Mammary epithelial cell (primary cell): ENCODE measurements at regions not wholly inside any gene's neighbourhood (a gene's known extent, or its start where the extent isn't known, plus 50 kb on each side); places are given as distances from the start of the nearest gene placed in this dataset.

ENCODE experiments used
- CTCF ChIP-seq, 2 donors: IDR thresholded peaks in 1 of 2; conservative IDR thresholded peaks in 1 of 2; 2 replicates each; pipeline ENCODE4 v1.5.1; 2011 to 2012; ENCODE audit warnings: inconsistent platforms in 2 of 2, low read length in 2 of 2, mild to moderate bottlenecking in 2 of 2, control low read depth in 1 of 2, low read depth in 1 of 2; ENCODE audit not compliant: insufficient read depth in 1 of 2; ENCODE audit errors: extremely low read depth in 1 of 2
- EZH2 ChIP-seq: IDR thresholded peaks from 2 replicates; pipeline ENCODE4 v1.6.1; 2012; ENCODE audit warnings: low read length, inconsistent platforms, borderline replicate concordance

- TF ChIP-seq CTCF (conservative IDR thresholded peaks at IDR 0.05 in 1 of 2, IDR thresholded peaks at IDR 0.05 in 1 of 2; ENCODE audit: extremely low read depth in 1 of 2, insufficient read depth in 1 of 2, low read depth in 1 of 2, low read length in 2 of 2) (no peak), EZH2 (no peak)
Measured at GRCh38 chr14:65255029-65255545, 152.8 kb upstream of the MAX start.
